ENCODE measurements at regions not wholly inside any gene's neighbourhood (a gene's known extent, or its start where the extent isn't known, plus 50 kb on each side); places are given as distances from the start of the nearest gene placed in this dataset.

DNA sequence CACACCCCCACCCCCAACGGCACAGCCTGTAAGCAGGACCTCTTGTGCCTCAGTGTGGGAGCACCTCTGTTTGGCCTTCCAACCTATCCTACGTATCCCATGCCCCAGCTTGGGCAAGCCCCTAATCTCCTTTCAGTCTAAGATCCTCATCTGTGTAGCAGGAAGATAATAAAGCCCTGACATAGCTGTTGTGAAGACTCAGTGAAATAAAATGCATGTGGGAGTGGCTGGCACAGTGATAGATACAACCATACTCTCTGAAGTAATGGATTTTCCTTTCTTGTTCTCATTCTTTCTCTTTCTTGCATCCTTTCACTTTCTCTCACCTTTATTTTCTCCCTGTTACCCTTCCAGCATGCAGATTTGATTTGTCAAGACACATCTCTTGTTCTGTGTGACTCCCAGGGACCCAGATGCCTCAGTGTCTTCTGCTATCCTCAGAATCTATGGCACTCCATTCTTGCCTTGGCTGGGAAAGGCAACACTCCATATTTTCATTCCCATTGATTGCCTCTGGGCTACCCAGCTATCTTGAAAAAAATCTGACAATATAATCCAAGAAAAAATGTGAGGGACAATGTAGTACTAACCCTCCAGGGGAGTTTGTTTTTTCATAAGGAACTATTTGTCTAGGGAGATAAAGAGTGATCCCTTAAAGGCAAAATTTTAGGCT, 207.2 kb upstream of the SETBP1 start:
- peaks cover 0 to 10% (median 3%) of the 10 kb centered on the region in 8 donors for H3K9me3 Mint-ChIP-seq
- intact Hi-C loops (cut with micrococcal nuclease): no loop called here
- H3K36me3 Mint-ChIP-seq: no peaks in the 10 kb centered on the region
- Histone ChIP-seq H3K4me1 (ENCODE audit: insufficient read depth, low read length) (no peaks in the 10 kb centered on the region), H3K27me3 (ENCODE audit: insufficient read depth, low read length) (no peaks in the 10 kb centered on the region), H3K36me3 (ENCODE audit: insufficient read depth, low read length) (no peaks in the 10 kb centered on the region), H3K9me3 (ENCODE audit: control insufficient read depth in 1 of 2, low read length in 2 of 2) (no peaks in the 10 kb centered on the region), H3K4me3 (ENCODE audit: low read length in 2 of 2) (no peak overlapping the region), H3K27ac (ENCODE audit: low read depth, low read length) (no peak overlapping the region)
- H3K4me1 Mint-ChIP-seq: no peaks in the 10 kb centered on the region
- ChIA-PET POLR2A (ENCODE audit: partially characterized antibody) (no interaction called here), CTCF (ENCODE audit: partially characterized antibody) (no interaction called here)
- no peak overlapping the region for H3K27ac Mint-ChIP-seq
- no peaks in the 10 kb centered on the region for H3K27me3 Mint-ChIP-seq
- DNase-seq: no peak
- H3K4me3 Mint-ChIP-seq: no peak overlapping the region

- no peak for DNase-seq
- Mint-ChIP-seq H3K36me3 (no peaks in the 10 kb centered on the region), H3K4me3 (no peak overlapping the region), H3K9me3 (peaks cover 0 to 14% (median 3%) of the 10 kb centered on the region in 8 donors), H3K4me1 (no peaks in the 10 kb centered on the region), H3K27me3 (no peaks in the 10 kb centered on the region), H3K27ac (no peak overlapping the region)
- Histone ChIP-seq H3K36me3 (ENCODE audit: insufficient read depth, low read length) (no peaks in the 10 kb centered on the region), H3K27ac (ENCODE audit: low read depth, low read length) (no peak overlapping the region), H3K27me3 (ENCODE audit: insufficient read depth, low read length) (no peaks in the 10 kb centered on the region), H3K4me3 (ENCODE audit: low read length in 2 of 2) (no peak overlapping the region), H3K9me3 (ENCODE audit: control insufficient read depth in 1 of 2, low read length in 2 of 2) (no peaks in the 10 kb centered on the region), H3K4me1 (ENCODE audit: insufficient read depth, low read length) (no peaks in the 10 kb centered on the region)
- ChIA-PET CTCF (ENCODE audit: partially characterized antibody) (no interaction called here), POLR2A (ENCODE audit: partially characterized antibody) (no interaction called here)
- intact Hi-C loops (cut with micrococcal nuclease): no loop called here
Measured at GRCh38 chr18:44474067-44474411, 206.6 kb upstream of the SETBP1 start.

DNA sequence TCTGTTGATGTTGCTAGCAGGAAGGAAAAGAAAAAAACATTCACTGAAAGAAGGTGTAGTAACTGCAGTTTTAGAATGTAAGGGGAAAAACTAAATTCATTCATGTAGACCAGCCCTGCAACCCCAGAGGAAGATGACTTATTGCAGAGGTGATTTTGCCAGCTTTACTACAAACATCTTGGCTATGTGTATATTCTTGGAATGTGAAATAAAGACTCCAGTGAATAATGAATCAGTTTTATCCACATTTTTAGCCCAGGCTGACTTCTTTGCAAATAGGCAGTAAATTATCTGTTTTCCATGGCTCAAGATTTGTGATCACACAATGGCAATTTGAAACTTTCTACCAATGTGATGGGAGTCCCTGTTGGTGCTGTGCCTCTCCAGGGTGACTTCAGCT, 206.1 kb upstream of the SETBP1 start:
- Mint-ChIP-seq H3K4me3 (no peak overlapping the region), H3K4me1 (no peaks in the 10 kb centered on the region), H3K9me3 (peaks cover 0 to 18% (median 5%) of the 10 kb centered on the region in 8 donors), H3K36me3 (no peaks in the 10 kb centered on the region), H3K27me3 (no peaks in the 10 kb centered on the region), H3K27ac (no peak overlapping the region)
- Histone ChIP-seq H3K27me3 (ENCODE audit: insufficient read depth, low read length) (no peaks in the 10 kb centered on the region), H3K27ac (ENCODE audit: low read depth, low read length) (no peak overlapping the region), H3K4me1 (ENCODE audit: insufficient read depth, low read length) (no peaks in the 10 kb centered on the region), H3K36me3 (ENCODE audit: insufficient read depth, low read length) (no peaks in the 10 kb centered on the region), H3K4me3 (ENCODE audit: low read length in 2 of 2) (no peak overlapping the region), H3K9me3 (ENCODE audit: control insufficient read depth in 1 of 2, low read length in 2 of 2) (no peaks in the 10 kb centered on the region)
- ChIA-PET CTCF (ENCODE audit: partially characterized antibody) (no interaction called here), POLR2A (ENCODE audit: partially characterized antibody) (no interaction called here)
- intact Hi-C loops (cut with micrococcal nuclease): no loop called here
- DNase-seq: no peak

- CTCF ChIA-PET (ENCODE audit: partially characterized antibody): interaction anchor here (0.6 kb wide), 1 partner anchor 13 kb away, joined by 3 read pairs; no protein-coding TSS in a partner anchor
- Mint-ChIP-seq H3K27me3 (peaks cover 0 to 3% of the 10 kb centered on the region in 2 donors), H3K9me3 (peaks cover 5 to 19% (median 10%) of the 10 kb centered on the region in 8 donors), H3K4me1 (no peaks in the 10 kb centered on the region), H3K27ac (no peak overlapping the region), H3K4me3 (no peak overlapping the region), H3K36me3 (no peaks in the 10 kb centered on the region)
- Histone ChIP-seq H3K36me3 (ENCODE audit: insufficient read depth, low read length) (no peaks in the 10 kb centered on the region), H3K4me1 (ENCODE audit: insufficient read depth, low read length) (no peaks in the 10 kb centered on the region), H3K4me3 (ENCODE audit: low read length in 2 of 2) (no peak overlapping the region), H3K27me3 (ENCODE audit: insufficient read depth, low read length) (no peaks in the 10 kb centered on the region), H3K27ac (ENCODE audit: low read depth, low read length) (no peak overlapping the region), H3K9me3 (ENCODE audit: control insufficient read depth in 1 of 2, low read length in 2 of 2) (no peaks in the 10 kb centered on the region)
- intact Hi-C loops (cut with micrococcal nuclease): no loop called here
- POLR2A ChIA-PET (ENCODE audit: partially characterized antibody): no interaction called here
- no peak for DNase-seq
Measured at GRCh38 chr18:44482761-44483160, 197.9 kb upstream of the SETBP1 start.

DNA sequence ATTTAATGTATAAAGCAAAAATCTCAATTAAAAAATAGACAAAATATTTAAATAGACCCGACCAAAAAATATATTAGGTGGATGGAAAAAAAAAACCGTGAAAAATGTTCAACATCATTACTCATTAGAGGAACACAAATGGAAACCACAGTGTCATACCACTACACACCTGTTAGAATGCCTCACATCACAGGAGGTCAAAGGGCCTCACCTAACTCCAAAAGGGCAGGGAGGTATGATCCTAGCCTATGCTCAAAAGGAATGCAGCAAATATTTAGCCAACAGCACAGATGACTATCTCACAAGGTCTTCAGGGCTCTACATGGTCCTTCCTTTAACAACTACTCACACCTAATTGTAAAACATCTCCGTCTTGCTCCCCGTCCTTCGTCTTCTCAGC, 185.5 kb upstream of the SETBP1 start:
- intact Hi-C loops (cut with micrococcal nuclease): no loop called here
- Mint-ChIP-seq H3K36me3 (no peaks in the 10 kb centered on the region), H3K4me1 (no peaks in the 10 kb centered on the region), H3K27me3 (no peaks in the 10 kb centered on the region), H3K4me3 (no peak overlapping the region), H3K27ac (no peak overlapping the region), H3K9me3 (peaks cover 0 to 4% (median 0%) of the 10 kb centered on the region in 8 donors)
- no peaks in the 10 kb centered on the region for H3K36me3 ChIP-seq (ENCODE audit: insufficient read depth, low read length)
- no peak overlapping the region for H3K4me3 ChIP-seq (ENCODE audit: low read length in 2 of 2)
- DNase-seq: no peak
- no peaks in the 10 kb centered on the region for H3K4me1 ChIP-seq (ENCODE audit: insufficient read depth, low read length)
- H3K9me3 ChIP-seq (ENCODE audit: control insufficient read depth in 1 of 2, low read length in 2 of 2): no peaks in the 10 kb centered on the region
- ChIA-PET POLR2A (ENCODE audit: partially characterized antibody) (no interaction called here), CTCF (ENCODE audit: partially characterized antibody) (no interaction called here)
- H3K27ac ChIP-seq (ENCODE audit: low read depth, low read length): no peak overlapping the region
- no peaks in the 10 kb centered on the region for H3K27me3 ChIP-seq (ENCODE audit: insufficient read depth, low read length)

GRCh38 chr18:44497311-44497710, 183.4 kb upstream of the SETBP1 start:
- CTCF ChIA-PET (ENCODE audit: partially characterized antibody): no interaction called here
- intact Hi-C loops (cut with micrococcal nuclease): no loop called here

GRCh38 chr18:44497757-44498490, 182.8 kb upstream of the SETBP1 start:
- Histone ChIP-seq H3K36me3 (ENCODE audit: insufficient read depth, low read length) (no peaks in the 10 kb centered on the region), H3K27ac (ENCODE audit: low read depth, low read length) (no peak overlapping the region), H3K27me3 (ENCODE audit: insufficient read depth, low read length) (no peaks in the 10 kb centered on the region), H3K4me3 (ENCODE audit: low read length in 2 of 2) (no peak overlapping the region), H3K4me1 (ENCODE audit: insufficient read depth, low read length) (no peaks in the 10 kb centered on the region), H3K9me3 (ENCODE audit: control insufficient read depth in 1 of 2, low read length in 2 of 2) (no peaks in the 10 kb centered on the region)
- Mint-ChIP-seq H3K27me3 (no peaks in the 10 kb centered on the region), H3K4me3 (no peak overlapping the region), H3K4me1 (no peaks in the 10 kb centered on the region), H3K9me3 (peaks cover 0 to 4% (median 0%) of the 10 kb centered on the region in 8 donors), H3K36me3 (no peaks in the 10 kb centered on the region), H3K27ac (no peak overlapping the region)
- ChIA-PET CTCF (ENCODE audit: partially characterized antibody) (no interaction called here), POLR2A (ENCODE audit: partially characterized antibody) (no interaction called here)
- intact Hi-C loops (cut with micrococcal nuclease): no loop called here
- DNase-seq: no peak

More at GRCh38 chr18:44497311-44497710, 183.4 kb upstream of the SETBP1 start:
- POLR2A ChIA-PET (ENCODE audit: partially characterized antibody): no interaction called here
- Mint-ChIP-seq H3K36me3 (no peaks in the 10 kb centered on the region), H3K4me3 (no peak overlapping the region), H3K9me3 (peaks cover 0 to 4% (median 0%) of the 10 kb centered on the region in 8 donors), H3K27ac (no peak overlapping the region), H3K27me3 (no peaks in the 10 kb centered on the region), H3K4me1 (no peaks in the 10 kb centered on the region)
- Histone ChIP-seq H3K27ac (ENCODE audit: low read depth, low read length) (no peak overlapping the region), H3K4me3 (ENCODE audit: low read length in 2 of 2) (no peak overlapping the region), H3K36me3 (ENCODE audit: insufficient read depth, low read length) (no peaks in the 10 kb centered on the region), H3K4me1 (ENCODE audit: insufficient read depth, low read length) (no peaks in the 10 kb centered on the region), H3K27me3 (ENCODE audit: insufficient read depth, low read length) (no peaks in the 10 kb centered on the region), H3K9me3 (ENCODE audit: control insufficient read depth in 1 of 2, low read length in 2 of 2) (no peaks in the 10 kb centered on the region)
- DNase-seq: no peak

All from CD4-positive, alpha-beta memory T cell (primary cell).